ENCODE measurements at regions not wholly inside any gene's neighbourhood (a gene's known extent, or its start where the extent isn't known, plus 50 kb on each side); places are given as distances from the start of the nearest gene placed in this dataset.

GRCh38 chr10:33573606-33574005 lies 239.1 kb upstream of the NRP1 start:
- DNase-seq: no peak

- no peak for DNase-seq
Observed at GRCh38 chr10:33571616-33572015, 237.1 kb upstream of the NRP1 start.

GRCh38 chr10:33570495-33570894 lies 236.0 kb upstream of the NRP1 start:
- no peak for DNase-seq

GRCh38 chr10:33569702-33570101 lies 235.2 kb upstream of the NRP1 start:
- no peak for DNase-seq

- no peak for DNase-seq
Observed at GRCh38 chr10:33566426-33566825, 232.0 kb upstream of the NRP1 start.

- DNase-seq: no peak
Observed at GRCh38 chr10:33566001-33566400, 231.5 kb upstream of the NRP1 start.

- DNase-seq: no peak
Observed at GRCh38 chr10:33565231-33565630, 230.8 kb upstream of the NRP1 start.

- DNase-seq: no peak
Observed at GRCh38 chr10:33559105-33559504, 224.6 kb upstream of the NRP1 start.

GRCh38 chr10:33557313-33557712 lies 222.8 kb upstream of the NRP1 start:
- DNase-seq: no peak

- DNase-seq: no peak
Observed at GRCh38 chr10:33556620-33557019, 222.2 kb upstream of the NRP1 start.

- DNase-seq: no peak
Observed at GRCh38 chr10:33556103-33556502, 221.6 kb upstream of the NRP1 start.

GRCh38 chr10:33553748-33554571 lies 219.5 kb upstream of the NRP1 start:
- DNase-seq: no peak

GRCh38 chr10:33552290-33552689 lies 217.8 kb upstream of the NRP1 start:
- no peak for DNase-seq

- no peak for DNase-seq
Observed at GRCh38 chr10:33550811-33551210, 216.3 kb upstream of the NRP1 start.

GRCh38 chr10:33547976-33548375 lies 213.5 kb upstream of the NRP1 start:
- no peak for DNase-seq

- DNase-seq: no peak
Observed at GRCh38 chr10:33546031-33546430, 211.6 kb upstream of the NRP1 start.

GRCh38 chr10:33542752-33543505 lies 208.5 kb upstream of the NRP1 start:
- DNase-seq: no peak

- no peak for DNase-seq
Observed at GRCh38 chr10:33539116-33539515, 204.6 kb upstream of the NRP1 start.

GRCh38 chr10:33537066-33537465 lies 202.6 kb upstream of the NRP1 start:
- DNase-seq: no peak

- no peak for DNase-seq
Observed at GRCh38 chr10:33536508-33536907, 202.0 kb upstream of the NRP1 start.

GRCh38 chr10:33535866-33536265 lies 201.4 kb upstream of the NRP1 start:
- DNase-seq: no peak

- no peak for DNase-seq
Observed at GRCh38 chr10:33534416-33534815, 199.9 kb upstream of the NRP1 start.

- no peak for DNase-seq
Observed at GRCh38 chr10:33533612-33534011, 199.1 kb upstream of the NRP1 start.

- no peak for DNase-seq
Observed at GRCh38 chr10:33532901-33533300, 198.4 kb upstream of the NRP1 start.
